SK-N-SH (cell line): ENCODE measurements at regions not wholly inside any gene's neighbourhood (a gene's known extent, or its start where the extent isn't known, plus 50 kb on each side); places are given as distances from the start of the nearest gene placed in this dataset.

ENCODE experiments used
- CHD2 ChIP-seq: fragments of 150-350 bp; IDR thresholded peaks from 2 replicates; pipeline ENCODE4 v1.6.1; 2018; ENCODE audit warnings: low read length; ENCODE audit not compliant: partially characterized antibody
- EP300 ChIP-seq, 2 experiments: IDR thresholded peaks; 2 replicates each; pipeline versions ENCODE4 v1.4.0 to v1.6.1; 2012; ENCODE audit warnings: borderline replicate concordance in 1 of 2, low read depth in 1 of 2, low read length in 1 of 2
- FOXM1 ChIP-seq: IDR thresholded peaks from 2 replicates; pipeline ENCODE4 v1.4.0; 2012; ENCODE audit warnings: low read depth, mild to moderate bottlenecking
- SMC3 ChIP-seq: IDR thresholded peaks from 2 replicates; pipeline ENCODE4 v1.6.1; 2012; ENCODE audit warnings: low read depth, low read length, improper control_type of control experiment
- TF ChIP-seq, protein P1 (sequence below): fragments of 200-600 bp; sonication (generic); IDR thresholded peaks from 2 replicates; pipeline ENCODE4 v1.6.1; 2017; ENCODE audit warnings: antibody characterized with exemption, mild to moderate bottlenecking, moderate library complexity
- TF ChIP-seq, protein P2 (sequence below): IDR thresholded peaks from 2 replicates; pipeline ENCODE4 v1.4.0; 2012; ENCODE audit warnings: low read depth
- TF ChIP-seq, protein P3 (sequence below): IDR thresholded peaks from 2 replicates; pipeline ENCODE4 v1.4.0; 2012; ENCODE audit warnings: low read depth, borderline replicate concordance

DNA sequence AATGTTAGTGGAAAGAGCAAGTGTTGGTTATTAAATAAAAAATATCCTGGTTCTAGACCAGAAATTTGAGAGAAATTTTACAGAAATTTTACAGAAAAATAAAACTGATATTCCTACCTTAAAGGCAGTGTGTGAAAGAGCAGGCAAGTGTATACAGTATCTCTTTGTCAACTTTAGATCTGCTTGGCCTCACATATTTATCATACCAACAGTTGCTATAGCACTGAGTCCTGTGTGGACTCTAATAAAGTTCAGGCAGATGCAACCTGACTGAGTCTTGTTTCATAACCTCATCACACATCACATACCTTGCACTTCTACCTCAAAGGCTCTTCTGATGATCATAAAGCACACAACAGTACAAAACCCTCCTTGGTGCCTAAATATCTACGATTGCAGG is 552.4 kb upstream of the PCDH15 start:
- TF ChIP-seq EP300 (IDR thresholded peaks at IDR 0.05; ENCODE audit: borderline replicate concordance in 1 of 2, low read depth in 1 of 2, low read length in 1 of 2) = no peak
- TF ChIP-seq, protein P1, sequence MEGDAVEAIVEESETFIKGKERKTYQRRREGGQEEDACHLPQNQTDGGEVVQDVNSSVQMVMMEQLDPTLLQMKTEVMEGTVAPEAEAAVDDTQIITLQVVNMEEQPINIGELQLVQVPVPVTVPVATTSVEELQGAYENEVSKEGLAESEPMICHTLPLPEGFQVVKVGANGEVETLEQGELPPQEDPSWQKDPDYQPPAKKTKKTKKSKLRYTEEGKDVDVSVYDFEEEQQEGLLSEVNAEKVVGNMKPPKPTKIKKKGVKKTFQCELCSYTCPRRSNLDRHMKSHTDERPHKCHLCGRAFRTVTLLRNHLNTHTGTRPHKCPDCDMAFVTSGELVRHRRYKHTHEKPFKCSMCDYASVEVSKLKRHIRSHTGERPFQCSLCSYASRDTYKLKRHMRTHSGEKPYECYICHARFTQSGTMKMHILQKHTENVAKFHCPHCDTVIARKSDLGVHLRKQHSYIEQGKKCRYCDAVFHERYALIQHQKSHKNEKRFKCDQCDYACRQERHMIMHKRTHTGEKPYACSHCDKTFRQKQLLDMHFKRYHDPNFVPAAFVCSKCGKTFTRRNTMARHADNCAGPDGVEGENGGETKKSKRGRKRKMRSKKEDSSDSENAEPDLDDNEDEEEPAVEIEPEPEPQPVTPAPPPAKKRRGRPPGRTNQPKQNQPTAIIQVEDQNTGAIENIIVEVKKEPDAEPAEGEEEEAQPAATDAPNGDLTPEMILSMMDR = no peak
- no peak for TF ChIP-seq SMC3
- no peak for TF ChIP-seq FOXM1
- TF ChIP-seq, protein P2, sequence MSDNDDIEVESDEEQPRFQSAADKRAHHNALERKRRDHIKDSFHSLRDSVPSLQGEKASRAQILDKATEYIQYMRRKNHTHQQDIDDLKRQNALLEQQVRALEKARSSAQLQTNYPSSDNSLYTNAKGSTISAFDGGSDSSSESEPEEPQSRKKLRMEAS = no peak
- TF ChIP-seq, protein P3, sequence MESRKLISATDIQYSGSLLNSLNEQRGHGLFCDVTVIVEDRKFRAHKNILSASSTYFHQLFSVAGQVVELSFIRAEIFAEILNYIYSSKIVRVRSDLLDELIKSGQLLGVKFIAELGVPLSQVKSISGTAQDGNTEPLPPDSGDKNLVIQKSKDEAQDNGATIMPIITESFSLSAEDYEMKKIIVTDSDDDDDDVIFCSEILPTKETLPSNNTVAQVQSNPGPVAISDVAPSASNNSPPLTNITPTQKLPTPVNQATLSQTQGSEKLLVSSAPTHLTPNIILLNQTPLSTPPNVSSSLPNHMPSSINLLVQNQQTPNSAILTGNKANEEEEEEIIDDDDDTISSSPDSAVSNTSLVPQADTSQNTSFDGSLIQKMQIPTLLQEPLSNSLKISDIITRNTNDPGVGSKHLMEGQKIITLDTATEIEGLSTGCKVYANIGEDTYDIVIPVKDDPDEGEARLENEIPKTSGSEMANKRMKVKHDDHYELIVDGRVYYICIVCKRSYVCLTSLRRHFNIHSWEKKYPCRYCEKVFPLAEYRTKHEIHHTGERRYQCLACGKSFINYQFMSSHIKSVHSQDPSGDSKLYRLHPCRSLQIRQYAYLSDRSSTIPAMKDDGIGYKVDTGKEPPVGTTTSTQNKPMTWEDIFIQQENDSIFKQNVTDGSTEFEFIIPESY = no peak
- TF ChIP-seq CHD2 = no peak
